ENCODE measurements at regions not wholly inside any gene's neighbourhood (a gene's known extent, or its start where the extent isn't known, plus 50 kb on each side); places are given as distances from the start of the nearest gene placed in this dataset.

GRCh38 chr11:42545954-42546353 is 765.8 kb upstream of the API5 start:
- WGBS, 2 experiments (ENCODE audit: insufficient coverage in 1 of 2, insufficient read length in 1 of 2), result 85 to 93% methylated on average over 2 to 3 of the region's 3 CpGs
- Histone ChIP-seq H3K27me3 (ENCODE audit: control insufficient read depth, insufficient read depth, low read length, poor library complexity, severe bottlenecking) (no peaks in the 10 kb centered on the region), H3K27ac (ENCODE audit: low read depth, low read length) (no peak overlapping the region), H3K4me1 (ENCODE audit: control insufficient read depth, insufficient read depth, low read length) (no peaks in the 10 kb centered on the region), H3K9ac (ENCODE audit: extremely low read depth, low read length, poor library complexity, severe bottlenecking) (no peak overlapping the region), H3K36me3 (ENCODE audit: control insufficient read depth, insufficient read depth, low read length) (no peaks in the 10 kb centered on the region), H3K4me3 (ENCODE audit: low read length) (no peak overlapping the region), H3K9me3 (ENCODE audit: control insufficient read depth, low read length) (peaks cover 9% of the 10 kb centered on the region)
- H3K4me1 Mint-ChIP-seq, result no peaks in the 10 kb centered on the region
- no peak for TF ChIP-seq CTCF (conservative IDR thresholded peaks at IDR 0.05)
- H3K27ac Mint-ChIP-seq, result no peak overlapping the region
- H3K27me3 Mint-ChIP-seq (ENCODE audit: insufficient read depth), result no peaks in the 10 kb centered on the region
- DNase-seq, result no peak
- no peaks in the 10 kb centered on the region for H3K36me3 Mint-ChIP-seq (ENCODE audit: low read depth)
- H3K4me3 Mint-ChIP-seq, result no peak overlapping the region
- H3K9me3 Mint-ChIP-seq, result peaks cover 7% of the 10 kb centered on the region

- Histone ChIP-seq H3K4me1 (ENCODE audit: control insufficient read depth, insufficient read depth, low read length) (no peaks in the 10 kb centered on the region), H3K4me3 (ENCODE audit: low read length) (no peak overlapping the region), H3K9me3 (ENCODE audit: control insufficient read depth, low read length) (no peaks in the 10 kb centered on the region), H3K9ac (ENCODE audit: extremely low read depth, low read length, poor library complexity, severe bottlenecking) (no peak overlapping the region), H3K27me3 (ENCODE audit: control insufficient read depth, insufficient read depth, low read length, poor library complexity, severe bottlenecking) (no peaks in the 10 kb centered on the region), H3K27ac (ENCODE audit: low read depth, low read length) (no peak overlapping the region), H3K36me3 (ENCODE audit: control insufficient read depth, insufficient read depth, low read length) (no peaks in the 10 kb centered on the region)
- no peak for TF ChIP-seq CTCF (conservative IDR thresholded peaks at IDR 0.05)
- Mint-ChIP-seq H3K4me3 (no peak overlapping the region), H3K27ac (no peak overlapping the region), H3K27me3 (ENCODE audit: insufficient read depth) (no peaks in the 10 kb centered on the region), H3K9me3 (no peaks in the 10 kb centered on the region), H3K4me1 (no peaks in the 10 kb centered on the region), H3K36me3 (ENCODE audit: low read depth) (no peaks in the 10 kb centered on the region)
- WGBS, 2 experiments (ENCODE audit: insufficient coverage in 1 of 2, insufficient read length in 1 of 2), result 85 to 90% methylated on average over 2 to 3 of the region's 3 CpGs
- no peak for DNase-seq
Observed at GRCh38 chr11:42552786-42553185, 759.0 kb upstream of the API5 start.

GRCh38 chr11:42555190-42555589 is 756.6 kb upstream of the API5 start:
- H3K4me3 Mint-ChIP-seq, result no peak overlapping the region
- H3K27ac Mint-ChIP-seq, result no peak overlapping the region
- no peaks in the 10 kb centered on the region for H3K36me3 Mint-ChIP-seq (ENCODE audit: low read depth)
- Histone ChIP-seq H3K9ac (ENCODE audit: extremely low read depth, low read length, poor library complexity, severe bottlenecking) (no peak overlapping the region), H3K36me3 (ENCODE audit: control insufficient read depth, insufficient read depth, low read length) (no peaks in the 10 kb centered on the region), H3K27me3 (ENCODE audit: control insufficient read depth, insufficient read depth, low read length, poor library complexity, severe bottlenecking) (no peaks in the 10 kb centered on the region), H3K27ac (ENCODE audit: low read depth, low read length) (no peak overlapping the region), H3K9me3 (ENCODE audit: control insufficient read depth, low read length) (no peaks in the 10 kb centered on the region), H3K4me1 (ENCODE audit: control insufficient read depth, insufficient read depth, low read length) (no peaks in the 10 kb centered on the region), H3K4me3 (ENCODE audit: low read length) (no peak overlapping the region)
- no peaks in the 10 kb centered on the region for H3K27me3 Mint-ChIP-seq (ENCODE audit: insufficient read depth)
- 88 to 92% methylated on average over 2 of the region's 2 CpGs for WGBS, 2 experiments (ENCODE audit: insufficient coverage in 1 of 2, insufficient read length in 1 of 2)
- DNase-seq, result no peak
- no peak for TF ChIP-seq CTCF (conservative IDR thresholded peaks at IDR 0.05)
- no peaks in the 10 kb centered on the region for H3K9me3 Mint-ChIP-seq
- no peaks in the 10 kb centered on the region for H3K4me1 Mint-ChIP-seq
